NB4 (cell line): ENCODE measurements at regions not wholly inside any gene's neighbourhood (a gene's known extent, or its start where the extent isn't known, plus 50 kb on each side); places are given as distances from the start of the nearest gene placed in this dataset.

ENCODE experiments used
- CTCF ChIP-seq: IDR thresholded peaks from one replicate; pipeline ENCODE4 v1.5.1; 2012; ENCODE audit warnings: low read depth, low read length
- POLR2A ChIP-seq: IDR thresholded peaks from 2 replicates; pipeline ENCODE4 v1.6.1; 2011; ENCODE audit warnings: mild to moderate bottlenecking; ENCODE audit not compliant: insufficient read length; ENCODE audit errors: extremely low read depth
- TF ChIP-seq, protein P1 (sequence below): IDR thresholded peaks from 2 replicates; pipeline ENCODE4 v1.6.1; 2011; ENCODE audit warnings: low read depth, low read length

GRCh38 chr21:15437883-15438282, 291.9 kb upstream of the USP25 start:
- no peak for TF ChIP-seq CTCF
- TF ChIP-seq, protein P1, sequence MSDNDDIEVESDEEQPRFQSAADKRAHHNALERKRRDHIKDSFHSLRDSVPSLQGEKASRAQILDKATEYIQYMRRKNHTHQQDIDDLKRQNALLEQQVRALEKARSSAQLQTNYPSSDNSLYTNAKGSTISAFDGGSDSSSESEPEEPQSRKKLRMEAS = no peak
- TF ChIP-seq POLR2A = no peak
